HG03565 (cell line): ENCODE measurements at regions not wholly inside any gene's neighbourhood (a gene's known extent, or its start where the extent isn't known, plus 50 kb on each side); places are given as distances from the start of the nearest gene placed in this dataset.
"Not testable (repeated sequence)": the region's sequence is repeated elsewhere in the genome, so short reads cannot be mapped to it uniquely, and the experiment has no call there.

Source experiments
- ATAC-seq: cut with Tn5 transposase; IDR thresholded peaks from one replicate; pipeline ENCODE4 v1.9.1; 2021; ENCODE audit warnings: mild to moderate bottlenecking, moderate library complexity; ENCODE audit not compliant: unreplicated experiment

- ATAC-seq: no peak
These were observed 448.3 kb downstream of the PCNX1 start for GRCh38 chr14:71355324-71356201.

GRCh38 chr14:71358209-71358931 lies 451.1 kb downstream of the PCNX1 start:
- ATAC-seq: no peak

GRCh38 chr14:71358932-71359421 lies 451.7 kb downstream of the PCNX1 start:
- not testable (repeated sequence) for ATAC-seq

- ATAC-seq: no peak
These were observed 452.6 kb downstream of the PCNX1 start for GRCh38 chr14:71359823-71360222.

- no peak for ATAC-seq
These were observed 454.1 kb downstream of the PCNX1 start for GRCh38 chr14:71361336-71361735.

- ATAC-seq: no peak
These were observed 454.6 kb downstream of the PCNX1 start for GRCh38 chr14:71361874-71362273.

- no peak for ATAC-seq
These were observed 455.0 kb downstream of the PCNX1 start for GRCh38 chr14:71362282-71362681.

GRCh38 chr14:71362920-71363584 lies 455.8 kb downstream of the PCNX1 start:
- no peak for ATAC-seq

GRCh38 chr14:71363946-71364925 lies 457.0 kb downstream of the PCNX1 start:
- ATAC-seq: no peak

GRCh38 chr14:71365361-71365760 lies 458.1 kb downstream of the PCNX1 start:
- no peak for ATAC-seq

GRCh38 chr14:71366861-71367260 lies 459.6 kb downstream of the PCNX1 start:
- ATAC-seq: no peak

GRCh38 chr14:71371711-71372396 lies 464.6 kb downstream of the PCNX1 start:
- no peak for ATAC-seq

- no peak for ATAC-seq
These were observed 465.2 kb downstream of the PCNX1 start for GRCh38 chr14:71372411-71372838.

- ATAC-seq: no peak
These were observed 466.5 kb downstream of the PCNX1 start for GRCh38 chr14:71373773-71374172.

GRCh38 chr14:71374989-71375388 lies 467.7 kb downstream of the PCNX1 start:
- no peak for ATAC-seq

- no peak for ATAC-seq
These were observed 469.8 kb downstream of the PCNX1 start for GRCh38 chr14:71377099-71377498.

GRCh38 chr14:71380271-71380670 lies 473.0 kb downstream of the PCNX1 start:
- ATAC-seq: no peak

- ATAC-seq: no peak
These were observed 474.6 kb downstream of the PCNX1 start for GRCh38 chr14:71381814-71382213.

GRCh38 chr14:71382315-71382714 lies 475.1 kb downstream of the PCNX1 start:
- no peak for ATAC-seq

GRCh38 chr14:71383510-71383909 lies 476.3 kb downstream of the PCNX1 start:
- ATAC-seq: no peak
